ENCODE measurements at regions not wholly inside any gene's neighbourhood (a gene's known extent, or its start where the extent isn't known, plus 50 kb on each side); places are given as distances from the start of the nearest gene placed in this dataset.
"Not testable (repeated sequence)": the region's sequence is repeated elsewhere in the genome, so short reads cannot be mapped to it uniquely, and the experiment has no call there.

GRCh38 chr16:7278636-7279035 lies 54.0 kb upstream of the RBFOX1 start:
- DNase-seq, result no peak

- DNase-seq, result no peak
Observed at GRCh38 chr16:7272567-7273158, 60.0 kb upstream of the RBFOX1 start.

GRCh38 chr16:7271486-7271885 lies 61.2 kb upstream of the RBFOX1 start:
- DNase-seq, result no peak

GRCh38 chr16:7270823-7271222 lies 61.8 kb upstream of the RBFOX1 start:
- DNase-seq, result no peak

GRCh38 chr16:7270006-7270405 lies 62.6 kb upstream of the RBFOX1 start:
- no peak for DNase-seq

GRCh38 chr16:7268182-7268581 lies 64.5 kb upstream of the RBFOX1 start:
- no peak for DNase-seq

GRCh38 chr16:7257016-7257415 lies 75.6 kb upstream of the RBFOX1 start:
- no peak for DNase-seq

GRCh38 chr16:7246578-7246977 lies 86.1 kb upstream of the RBFOX1 start:
- no peak for DNase-seq

GRCh38 chr16:7239547-7239946 lies 93.1 kb upstream of the RBFOX1 start:
- DNase-seq, result no peak

GRCh38 chr16:7236824-7237410 lies 95.7 kb upstream of the RBFOX1 start:
- DNase-seq, result no peak

GRCh38 chr16:7233975-7234374 lies 98.7 kb upstream of the RBFOX1 start:
- DNase-seq, result no peak

- no peak for DNase-seq
Observed at GRCh38 chr16:7231762-7232161, 100.9 kb upstream of the RBFOX1 start.

- not testable (repeated sequence) for DNase-seq
Observed at GRCh38 chr16:7229433-7230218, 103.0 kb upstream of the RBFOX1 start.

GRCh38 chr16:7227229-7227721 lies 105.4 kb upstream of the RBFOX1 start:
- DNase-seq, result no peak

GRCh38 chr16:7221157-7221556 lies 111.5 kb upstream of the RBFOX1 start:
- no peak for DNase-seq

GRCh38 chr16:7218936-7219335 lies 113.7 kb upstream of the RBFOX1 start:
- no peak for DNase-seq

- no peak for DNase-seq
Observed at GRCh38 chr16:7217797-7218196, 114.8 kb upstream of the RBFOX1 start.

GRCh38 chr16:7216719-7217118 lies 115.9 kb upstream of the RBFOX1 start:
- DNase-seq, result no peak

GRCh38 chr16:7211781-7212180 lies 120.9 kb upstream of the RBFOX1 start:
- no peak for DNase-seq

GRCh38 chr16:7209598-7209997 lies 123.0 kb upstream of the RBFOX1 start:
- DNase-seq, result no peak

GRCh38 chr16:7206469-7206868 lies 126.2 kb upstream of the RBFOX1 start:
- DNase-seq, result no peak

GRCh38 chr16:7200320-7200719 lies 132.3 kb upstream of the RBFOX1 start:
- no peak for DNase-seq

GRCh38 chr16:7185689-7186088 lies 147.0 kb upstream of the RBFOX1 start:
- no peak for DNase-seq

- no peak for DNase-seq
Observed at GRCh38 chr16:7185165-7185564, 147.5 kb upstream of the RBFOX1 start.
